ENCODE measurements at regions not wholly inside any gene's neighbourhood (a gene's known extent, or its start where the extent isn't known, plus 50 kb on each side); places are given as distances from the start of the nearest gene placed in this dataset.

DNA sequence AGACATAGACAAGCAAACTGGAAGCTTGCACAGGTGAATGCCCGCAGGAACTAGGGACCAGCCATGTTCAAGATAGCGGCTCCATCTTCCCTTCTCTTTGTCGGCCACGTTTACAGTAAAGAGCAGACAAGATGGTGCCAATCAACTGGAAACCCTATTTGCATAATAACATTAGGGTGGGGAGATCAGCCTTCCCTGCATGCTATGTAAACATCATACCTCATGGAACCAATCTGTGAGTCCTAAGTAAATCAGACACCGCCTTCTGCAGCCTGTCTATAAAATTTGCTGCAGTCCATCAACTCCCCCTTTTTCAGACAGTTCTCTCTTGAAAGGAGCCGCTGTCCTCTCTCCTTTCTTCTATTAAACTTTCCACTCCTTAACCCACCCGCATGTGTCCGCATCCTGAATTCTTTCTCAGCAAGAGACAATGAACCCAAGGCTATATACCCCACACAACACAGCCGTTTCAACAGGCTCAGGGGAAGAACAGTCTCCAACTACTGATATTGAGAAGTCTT is 384.4 kb downstream of the EIPR1 start:
- no peak for FAIRE-seq
- BruUV-seq (replicated peaks): no TSS peak
- WGBS (ENCODE audit: insufficient coverage, low coverage, missing lambda C conversion rate): 2% methylated on average over 9 of the region's 9 CpGs

More for the DNA sequence above, 384.4 kb downstream of the EIPR1 start:
- Histone ChIP-seq H4K20me1 (replicated peaks; ENCODE audit: control insufficient read depth, insufficient read depth, low read length) (no peaks in the 10 kb centered on the region), H3K4me1 (replicated peaks in 1 of 2; ENCODE audit: control insufficient read depth in 2 of 2, insufficient read depth in 2 of 2, low read length in 2 of 2) (no peaks in the 10 kb centered on the region), H3K9ac (ENCODE audit: insufficient read depth in 1 of 2, low read depth in 2 of 2, low read length in 2 of 2) (no peak overlapping the region), H3K9me1 (ENCODE audit: control insufficient read depth, insufficient read depth, low read length) (no peaks in the 10 kb centered on the region), H3K4me2 (ENCODE audit: insufficient read depth, low read length) (no peak overlapping the region), H3K79me2 (ENCODE audit: control insufficient read depth, insufficient read depth, low read length) (no peaks in the 10 kb centered on the region), H2AFZ (ENCODE audit: low read depth, low read length) (no peak overlapping the region), H3K4me3 (no peak overlapping the region), H3K36me3 (ENCODE audit: control insufficient read depth, insufficient read depth, low read length) (no peaks in the 10 kb centered on the region), H3K9me3 (replicated peaks; ENCODE audit: control insufficient read depth, insufficient read depth, low read depth, low read length) (no peaks in the 10 kb centered on the region), H3K27me3 (ENCODE audit: control insufficient read depth in 2 of 2, insufficient read depth in 2 of 2, low read length in 2 of 2) (0 out of 5 replicates have a peak, but pooled peaks cover 0 to 8% of the 10 kb centered on the region in 2 experiments), H3K27ac (ENCODE audit: extremely low read depth, low read depth, low read length) (no peak overlapping the region)
- no peak for ATAC-seq
- DNase-seq (ENCODE audit: extremely low read depth in 1 of 4, low spot score in 3 of 4): no peak
- intact Hi-C loops (cut with micrococcal nuclease): no loop called here
- TF ChIP-seq, protein P1, sequence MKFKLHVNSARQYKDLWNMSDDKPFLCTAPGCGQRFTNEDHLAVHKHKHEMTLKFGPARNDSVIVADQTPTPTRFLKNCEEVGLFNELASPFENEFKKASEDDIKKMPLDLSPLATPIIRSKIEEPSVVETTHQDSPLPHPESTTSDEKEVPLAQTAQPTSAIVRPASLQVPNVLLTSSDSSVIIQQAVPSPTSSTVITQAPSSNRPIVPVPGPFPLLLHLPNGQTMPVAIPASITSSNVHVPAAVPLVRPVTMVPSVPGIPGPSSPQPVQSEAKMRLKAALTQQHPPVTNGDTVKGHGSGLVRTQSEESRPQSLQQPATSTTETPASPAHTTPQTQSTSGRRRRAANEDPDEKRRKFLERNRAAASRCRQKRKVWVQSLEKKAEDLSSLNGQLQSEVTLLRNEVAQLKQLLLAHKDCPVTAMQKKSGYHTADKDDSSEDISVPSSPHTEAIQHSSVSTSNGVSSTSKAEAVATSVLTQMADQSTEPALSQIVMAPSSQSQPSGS (CRISPR knock-in tag; IDR thresholded peaks at IDR 0.05): no peak
- TF ChIP-seq JUND (IDR thresholded peaks at IDR 0.05; ENCODE audit: borderline replicate concordance, low read depth, low read length): no peak
- no peak for TF ChIP-seq JUND (tag; IDR thresholded peaks at IDR 0.05; ENCODE audit: borderline replicate concordance, low read depth, low read length)
- TF ChIP-seq TBP (optimal IDR thresholded peaks at IDR 0.05; ENCODE audit: low read depth, low read length): no peak
- TF ChIP-seq, protein P2, sequence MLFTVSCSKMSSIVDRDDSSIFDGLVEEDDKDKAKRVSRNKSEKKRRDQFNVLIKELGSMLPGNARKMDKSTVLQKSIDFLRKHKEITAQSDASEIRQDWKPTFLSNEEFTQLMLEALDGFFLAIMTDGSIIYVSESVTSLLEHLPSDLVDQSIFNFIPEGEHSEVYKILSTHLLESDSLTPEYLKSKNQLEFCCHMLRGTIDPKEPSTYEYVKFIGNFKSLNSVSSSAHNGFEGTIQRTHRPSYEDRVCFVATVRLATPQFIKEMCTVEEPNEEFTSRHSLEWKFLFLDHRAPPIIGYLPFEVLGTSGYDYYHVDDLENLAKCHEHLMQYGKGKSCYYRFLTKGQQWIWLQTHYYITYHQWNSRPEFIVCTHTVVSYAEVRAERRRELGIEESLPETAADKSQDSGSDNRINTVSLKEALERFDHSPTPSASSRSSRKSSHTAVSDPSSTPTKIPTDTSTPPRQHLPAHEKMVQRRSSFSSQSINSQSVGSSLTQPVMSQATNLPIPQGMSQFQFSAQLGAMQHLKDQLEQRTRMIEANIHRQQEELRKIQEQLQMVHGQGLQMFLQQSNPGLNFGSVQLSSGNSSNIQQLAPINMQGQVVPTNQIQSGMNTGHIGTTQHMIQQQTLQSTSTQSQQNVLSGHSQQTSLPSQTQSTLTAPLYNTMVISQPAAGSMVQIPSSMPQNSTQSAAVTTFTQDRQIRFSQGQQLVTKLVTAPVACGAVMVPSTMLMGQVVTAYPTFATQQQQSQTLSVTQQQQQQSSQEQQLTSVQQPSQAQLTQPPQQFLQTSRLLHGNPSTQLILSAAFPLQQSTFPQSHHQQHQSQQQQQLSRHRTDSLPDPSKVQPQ (CRISPR knock-in tag; IDR thresholded peaks at IDR 0.05; ENCODE audit: borderline replicate concordance): no peak
- TF ChIP-seq TBL1XR1 (IDR thresholded peaks at IDR 0.05; ENCODE audit: low read length in 2 of 2): no peak
- in situ Hi-C loops (cut with MboI): no loop called here
- ChIA-PET CTCF (ENCODE audit: low intra/inter-chr PET ratio) (no interaction called here), POLR2A (no interaction called here)

Data from K562 (cell line).